HepG2 (cell line): ENCODE measurements at regions not wholly inside any gene's neighbourhood (a gene's known extent, or its start where the extent isn't known, plus 50 kb on each side); places are given as distances from the start of the nearest gene placed in this dataset.

Source experiments
- BHLHE40 ChIP-seq: IDR thresholded peaks from 2 replicates; pipeline ENCODE4 v1.6.1; 2011; ENCODE audit warnings: low read length, improper control_type of control experiment
- GABPA ChIP-seq, 2 experiments: IDR thresholded peaks; 2 replicates each; pipeline ENCODE4 v1.6.1; 2011 to 2016; ENCODE audit warnings: low read depth in 2 of 2, low read length in 1 of 2, missing biosample characterization in 1 of 2, missing genetic modification characterization in 1 of 2
- GABPB1 ChIP-seq: IDR thresholded peaks from 2 replicates; pipeline ENCODE4 v1.6.1; 2016; ENCODE audit warnings: mild to moderate bottlenecking, missing genetic modification reagents, moderate library complexity, missing compliant biosample characterization
- TF ChIP-seq, protein P1 (sequence below): sonication (generic); formaldehyde crosslinking; IDR thresholded peaks from 2 replicates; pipeline ENCODE4 v1.4.0; 2020; ENCODE audit warnings: mild to moderate bottlenecking, missing genetic modification reagents

GRCh38 chr5:30638899-30639298, 554.6 kb upstream of the CDH6 start:
- TF ChIP-seq GABPA (IDR thresholded peaks at IDR 0.05; ENCODE audit: low read depth, low read length) (no peak), GABPA (CRISPR knock-in tag; IDR thresholded peaks at IDR 0.05; ENCODE audit: low read depth) (no peak), GABPB1 (CRISPR knock-in tag) (no peak), BHLHE40 (no peak)
- TF ChIP-seq, protein P1, sequence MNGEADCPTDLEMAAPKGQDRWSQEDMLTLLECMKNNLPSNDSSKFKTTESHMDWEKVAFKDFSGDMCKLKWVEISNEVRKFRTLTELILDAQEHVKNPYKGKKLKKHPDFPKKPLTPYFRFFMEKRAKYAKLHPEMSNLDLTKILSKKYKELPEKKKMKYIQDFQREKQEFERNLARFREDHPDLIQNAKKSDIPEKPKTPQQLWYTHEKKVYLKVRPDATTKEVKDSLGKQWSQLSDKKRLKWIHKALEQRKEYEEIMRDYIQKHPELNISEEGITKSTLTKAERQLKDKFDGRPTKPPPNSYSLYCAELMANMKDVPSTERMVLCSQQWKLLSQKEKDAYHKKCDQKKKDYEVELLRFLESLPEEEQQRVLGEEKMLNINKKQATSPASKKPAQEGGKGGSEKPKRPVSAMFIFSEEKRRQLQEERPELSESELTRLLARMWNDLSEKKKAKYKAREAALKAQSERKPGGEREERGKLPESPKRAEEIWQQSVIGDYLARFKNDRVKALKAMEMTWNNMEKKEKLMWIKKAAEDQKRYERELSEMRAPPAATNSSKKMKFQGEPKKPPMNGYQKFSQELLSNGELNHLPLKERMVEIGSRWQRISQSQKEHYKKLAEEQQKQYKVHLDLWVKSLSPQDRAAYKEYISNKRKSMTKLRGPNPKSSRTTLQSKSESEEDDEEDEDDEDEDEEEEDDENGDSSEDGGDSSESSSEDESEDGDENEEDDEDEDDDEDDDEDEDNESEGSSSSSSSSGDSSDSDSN (CRISPR knock-in tag), result no peak
